GM12874 (cell line): ENCODE measurements at regions not wholly inside any gene's neighbourhood (a gene's known extent, or its start where the extent isn't known, plus 50 kb on each side); places are given as distances from the start of the nearest gene placed in this dataset.

ENCODE experiments used
- TF ChIP-seq, protein P1 (sequence below): IDR thresholded peaks from 2 replicates; pipeline ENCODE4 v1.5.1; 2011; ENCODE audit warnings: low read depth, mild to moderate bottlenecking, control low read depth, low read length, moderate library complexity; ENCODE audit not compliant: insufficient read depth

- TF ChIP-seq, protein P1, sequence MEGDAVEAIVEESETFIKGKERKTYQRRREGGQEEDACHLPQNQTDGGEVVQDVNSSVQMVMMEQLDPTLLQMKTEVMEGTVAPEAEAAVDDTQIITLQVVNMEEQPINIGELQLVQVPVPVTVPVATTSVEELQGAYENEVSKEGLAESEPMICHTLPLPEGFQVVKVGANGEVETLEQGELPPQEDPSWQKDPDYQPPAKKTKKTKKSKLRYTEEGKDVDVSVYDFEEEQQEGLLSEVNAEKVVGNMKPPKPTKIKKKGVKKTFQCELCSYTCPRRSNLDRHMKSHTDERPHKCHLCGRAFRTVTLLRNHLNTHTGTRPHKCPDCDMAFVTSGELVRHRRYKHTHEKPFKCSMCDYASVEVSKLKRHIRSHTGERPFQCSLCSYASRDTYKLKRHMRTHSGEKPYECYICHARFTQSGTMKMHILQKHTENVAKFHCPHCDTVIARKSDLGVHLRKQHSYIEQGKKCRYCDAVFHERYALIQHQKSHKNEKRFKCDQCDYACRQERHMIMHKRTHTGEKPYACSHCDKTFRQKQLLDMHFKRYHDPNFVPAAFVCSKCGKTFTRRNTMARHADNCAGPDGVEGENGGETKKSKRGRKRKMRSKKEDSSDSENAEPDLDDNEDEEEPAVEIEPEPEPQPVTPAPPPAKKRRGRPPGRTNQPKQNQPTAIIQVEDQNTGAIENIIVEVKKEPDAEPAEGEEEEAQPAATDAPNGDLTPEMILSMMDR: 0 out of 2 replicates have a peak, but pooled peaks have one; percentile 8
Observed at GRCh38 chr10:30696416-30697185, 67.0 kb upstream of the LYZL2 start.

- TF ChIP-seq, protein P1: no peak
Observed at GRCh38 chr10:30694518-30695228, 65.1 kb upstream of the LYZL2 start.

DNA sequence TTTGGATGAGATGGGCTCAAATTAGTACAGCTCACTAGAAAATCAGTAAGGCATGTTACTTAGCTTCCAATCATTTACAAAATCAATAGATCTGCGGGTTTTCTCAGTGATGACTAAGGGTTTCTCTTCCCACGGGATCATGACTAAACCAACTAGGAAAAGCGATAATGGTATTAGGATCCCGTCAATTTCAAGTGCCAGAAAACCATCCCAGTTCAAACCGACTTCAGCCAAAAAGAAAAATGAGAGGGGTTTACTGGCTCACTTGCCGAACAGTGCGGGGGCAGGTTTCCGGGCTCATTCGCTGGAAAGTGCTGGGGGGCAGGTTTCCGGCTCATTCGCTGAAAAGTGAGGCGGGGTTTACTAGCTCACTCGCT lies 62.1 kb upstream of the LYZL2 start:
- TF ChIP-seq, protein P1: no peak

DNA sequence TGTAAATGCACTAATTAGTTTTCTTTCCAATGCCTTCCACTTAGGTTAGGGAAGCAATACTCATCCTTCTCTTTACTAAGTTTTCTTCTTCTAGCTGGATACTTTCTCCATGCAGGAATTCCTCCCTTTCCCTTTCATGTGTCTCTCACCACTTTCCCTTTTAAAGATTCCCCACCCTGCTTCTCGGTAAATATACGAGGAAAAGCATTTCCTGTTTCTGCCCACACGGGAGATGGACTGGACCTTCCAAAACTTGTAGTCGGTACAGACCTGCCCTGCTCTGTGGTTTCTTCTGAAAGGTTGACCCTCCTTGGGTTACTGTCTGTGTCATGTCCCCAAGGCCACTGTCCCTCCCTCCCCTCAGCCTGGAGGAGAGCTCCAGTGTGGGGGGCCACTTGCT lies 58.9 kb upstream of the LYZL2 start:
- TF ChIP-seq, protein P1: no peak

- TF ChIP-seq, protein P1: peak; percentile 82
Observed at GRCh38 chr10:30687698-30688213, 58.2 kb upstream of the LYZL2 start.

DNA sequence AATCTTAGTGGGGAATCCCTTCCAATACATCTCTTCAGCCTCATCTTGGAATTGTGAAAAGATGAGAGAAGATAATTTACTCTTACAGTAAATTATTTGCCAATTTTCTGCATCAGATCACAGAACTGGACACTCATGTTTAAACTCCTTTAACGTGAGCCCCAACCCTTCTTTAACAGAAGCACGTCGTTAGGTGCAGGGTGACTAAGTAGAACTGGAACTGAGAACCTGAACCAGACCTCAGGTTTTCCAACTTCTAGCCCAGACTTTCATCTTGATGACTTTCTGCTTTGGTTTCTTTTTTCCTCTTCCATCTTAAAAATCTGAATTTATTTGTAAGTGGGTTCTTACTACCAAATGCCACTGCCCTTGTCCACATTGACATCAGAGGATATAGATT lies 57.2 kb upstream of the LYZL2 start:
- TF ChIP-seq, protein P1: no peak

DNA sequence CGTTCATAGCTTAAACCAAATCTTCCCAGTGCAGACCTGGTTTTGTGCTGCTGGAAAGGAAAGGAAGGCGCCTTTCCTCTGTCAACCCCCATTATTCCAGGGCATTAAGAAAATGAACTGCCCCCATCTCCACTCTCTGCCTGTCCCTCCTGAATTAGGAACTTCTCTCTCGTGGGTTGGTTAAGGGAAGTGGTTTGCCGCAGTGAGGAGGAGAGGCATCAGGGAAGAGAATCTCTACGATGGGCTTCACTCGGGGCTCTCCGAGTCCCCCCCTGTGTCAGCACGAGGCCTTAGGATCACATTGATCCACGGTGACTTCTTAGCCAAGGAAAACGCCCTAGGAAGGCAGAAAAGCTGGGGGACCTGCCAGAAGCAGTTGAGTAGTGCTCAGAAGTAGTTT lies 53.9 kb upstream of the LYZL2 start:
- TF ChIP-seq, protein P1: no peak
